Neutrophil (primary cell): ENCODE measurements at regions not wholly inside any gene's neighbourhood (a gene's known extent, or its start where the extent isn't known, plus 50 kb on each side); places are given as distances from the start of the nearest gene placed in this dataset.

Experiments used
- H3K27ac ChIP-seq: fragments of 200-600 bp; sonication (generic); 2 replicates; pipeline ENCODE4 v1.5.1; 2016; ENCODE audit warnings: mild to moderate bottlenecking, moderate library complexity
- H3K27me3 ChIP-seq: fragments of 200-600 bp; sonication (generic); 2 replicates; pipeline ENCODE4 v1.6.0; 2016; ENCODE audit warnings: mild to moderate bottlenecking
- H3K36me3 ChIP-seq: fragments of 200-600 bp; sonication (generic); 2 replicates; pipeline ENCODE4 v1.5.1; 2017
- H3K4me1 ChIP-seq, 2 experiments: fragments of 200-600 bp in 1 of 2; sonication (generic) in 1 of 2; 1 replicate in 1 of 2; 2 replicates in 1 of 2; pipeline versions ENCODE4 v1.5.1 to v1.6.1; 2013 to 2016; ENCODE audit warnings: low read depth in 1 of 2, low read length in 1 of 2, mild to moderate bottlenecking in 1 of 2, moderate library complexity in 1 of 2; ENCODE audit not compliant: control insufficient read depth in 1 of 2, insufficient read depth in 1 of 2
- H3K4me3 ChIP-seq, 2 experiments: fragments of 200-600 bp in 1 of 2; sonication (generic) in 1 of 2; 1 replicate in 1 of 2; 2 replicates in 1 of 2; pipeline ENCODE4 v1.5.1; 2013 to 2016; ENCODE audit warnings: low read depth in 1 of 2, low read length in 1 of 2, mild to moderate bottlenecking in 1 of 2, moderate library complexity in 1 of 2
- H3K9me3 ChIP-seq: fragments of 200-600 bp; sonication (generic); 2 replicates; pipeline ENCODE4 v1.5.1; 2016
- TF ChIP-seq, protein P1 (sequence below): fragments of 200-600 bp; sonication (generic); IDR thresholded peaks from 2 replicates; pipeline ENCODE4 v1.5.1; 2016; ENCODE audit warnings: antibody characterized with exemption

DNA sequence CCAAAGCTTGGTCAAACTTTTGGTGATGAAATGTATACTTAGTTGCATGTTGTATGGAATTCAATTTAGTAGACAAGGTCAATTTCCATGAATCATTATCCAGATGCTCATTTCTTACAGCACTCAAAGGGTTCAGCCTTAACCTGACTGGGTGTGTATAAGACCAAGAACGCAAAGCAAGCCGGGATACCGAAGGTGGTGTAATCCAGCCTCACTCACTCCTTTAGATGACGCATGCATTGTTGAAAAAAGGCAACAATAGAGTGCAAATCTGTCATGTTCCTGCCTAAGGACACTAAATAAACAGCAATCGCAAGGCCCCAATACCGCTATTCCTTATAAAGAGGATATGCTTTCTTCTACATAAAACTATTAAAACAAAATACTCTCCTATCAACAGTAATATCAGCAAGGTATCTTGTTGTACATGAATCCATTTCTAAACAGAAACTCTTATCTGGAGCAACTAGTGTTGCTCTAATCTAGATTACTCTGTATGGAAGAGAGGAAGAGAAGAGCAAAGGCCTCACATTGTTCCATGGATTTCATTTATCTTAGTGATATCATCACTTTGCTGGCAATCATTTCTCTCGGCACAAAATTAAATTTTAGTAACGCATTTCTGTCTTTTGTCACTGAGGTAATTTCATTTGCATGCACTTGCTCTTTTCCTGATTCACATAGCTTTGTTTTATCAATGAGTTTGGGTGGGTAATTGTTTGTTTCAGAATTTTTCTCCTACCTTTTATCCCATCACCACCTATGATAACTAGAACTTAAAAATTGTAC lies 96.2 kb downstream of the PLK2 start:
- H3K9me3 ChIP-seq = no peaks in the 10 kb centered on the region
- H3K4me3 ChIP-seq = no peak overlapping the region
- no peaks in the 10 kb centered on the region for H3K27me3 ChIP-seq
- no peaks in the 10 kb centered on the region for H3K4me1 ChIP-seq
- TF ChIP-seq, protein P1, sequence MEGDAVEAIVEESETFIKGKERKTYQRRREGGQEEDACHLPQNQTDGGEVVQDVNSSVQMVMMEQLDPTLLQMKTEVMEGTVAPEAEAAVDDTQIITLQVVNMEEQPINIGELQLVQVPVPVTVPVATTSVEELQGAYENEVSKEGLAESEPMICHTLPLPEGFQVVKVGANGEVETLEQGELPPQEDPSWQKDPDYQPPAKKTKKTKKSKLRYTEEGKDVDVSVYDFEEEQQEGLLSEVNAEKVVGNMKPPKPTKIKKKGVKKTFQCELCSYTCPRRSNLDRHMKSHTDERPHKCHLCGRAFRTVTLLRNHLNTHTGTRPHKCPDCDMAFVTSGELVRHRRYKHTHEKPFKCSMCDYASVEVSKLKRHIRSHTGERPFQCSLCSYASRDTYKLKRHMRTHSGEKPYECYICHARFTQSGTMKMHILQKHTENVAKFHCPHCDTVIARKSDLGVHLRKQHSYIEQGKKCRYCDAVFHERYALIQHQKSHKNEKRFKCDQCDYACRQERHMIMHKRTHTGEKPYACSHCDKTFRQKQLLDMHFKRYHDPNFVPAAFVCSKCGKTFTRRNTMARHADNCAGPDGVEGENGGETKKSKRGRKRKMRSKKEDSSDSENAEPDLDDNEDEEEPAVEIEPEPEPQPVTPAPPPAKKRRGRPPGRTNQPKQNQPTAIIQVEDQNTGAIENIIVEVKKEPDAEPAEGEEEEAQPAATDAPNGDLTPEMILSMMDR = no peak
- no peaks in the 10 kb centered on the region for H3K36me3 ChIP-seq
- no peak overlapping the region for H3K27ac ChIP-seq

- TF ChIP-seq, protein P1 = no peak
- Histone ChIP-seq H3K9me3 (no peaks in the 10 kb centered on the region), H3K4me3 (no peak overlapping the region), H3K36me3 (no peaks in the 10 kb centered on the region), H3K4me1 (no peaks in the 10 kb centered on the region), H3K27me3 (no peaks in the 10 kb centered on the region), H3K27ac (no peak overlapping the region)
Observed at GRCh38 chr5:58362135-58362534, 97.8 kb downstream of the PLK2 start.

GRCh38 chr5:58360794-58361193 lies 99.1 kb downstream of the PLK2 start:
- Histone ChIP-seq H3K36me3 (no peaks in the 10 kb centered on the region), H3K27ac (no peak overlapping the region), H3K9me3 (no peaks in the 10 kb centered on the region), H3K27me3 (no peaks in the 10 kb centered on the region), H3K4me3 (no peak overlapping the region), H3K4me1 (no peaks in the 10 kb centered on the region)
- TF ChIP-seq, protein P1 = no peak

- Histone ChIP-seq H3K4me3 (no peak overlapping the region), H3K4me1 (no peaks in the 10 kb centered on the region), H3K27ac (no peak overlapping the region), H3K9me3 (no peaks in the 10 kb centered on the region), H3K27me3 (no peaks in the 10 kb centered on the region), H3K36me3 (no peaks in the 10 kb centered on the region)
- TF ChIP-seq, protein P1 = no peak
Observed at GRCh38 chr5:58359981-58360380, 99.9 kb downstream of the PLK2 start.

DNA sequence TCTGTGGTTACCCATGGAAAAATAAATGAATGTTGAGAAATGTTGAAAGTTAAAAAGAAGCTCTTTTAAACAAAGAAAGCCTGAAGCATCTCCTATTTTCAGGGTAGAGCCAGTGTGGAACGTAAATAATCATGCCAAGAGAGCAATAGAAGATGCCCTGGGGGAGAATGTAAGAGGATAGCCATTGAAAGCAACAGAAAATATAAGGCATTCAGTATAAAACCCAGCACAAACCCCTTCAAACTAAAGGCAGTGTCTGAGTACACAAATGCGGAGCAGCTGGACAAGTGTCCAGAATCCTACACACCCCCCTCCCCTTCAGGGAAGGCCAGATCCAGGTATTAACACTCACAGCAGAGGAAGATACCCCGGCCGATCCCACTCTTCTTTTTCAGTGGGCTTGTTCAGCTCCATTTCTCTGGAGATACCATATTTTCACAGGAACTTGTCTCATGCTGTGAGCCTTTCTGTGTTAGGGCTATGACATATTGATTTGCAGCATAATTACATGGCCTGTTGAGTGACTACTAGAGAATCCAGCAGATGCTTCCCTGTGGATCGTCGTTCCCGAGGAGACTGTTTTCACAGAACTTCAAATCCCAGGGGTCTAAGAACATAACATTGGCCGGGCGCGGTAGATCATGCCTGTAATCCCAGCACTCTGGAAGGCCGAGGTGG lies 101.2 kb downstream of the PLK2 start:
- no peaks in the 10 kb centered on the region for H3K27me3 ChIP-seq
- no peaks in the 10 kb centered on the region for H3K36me3 ChIP-seq
- H3K4me1 ChIP-seq = no peaks in the 10 kb centered on the region
- H3K4me3 ChIP-seq = no peak overlapping the region
- H3K9me3 ChIP-seq = no peaks in the 10 kb centered on the region
- TF ChIP-seq, protein P1 = no peak
- H3K27ac ChIP-seq = no peak overlapping the region
